OCI-LY7 (cell line): ENCODE measurements at regions not wholly inside any gene's neighbourhood (a gene's known extent, or its start where the extent isn't known, plus 50 kb on each side); places are given as distances from the start of the nearest gene placed in this dataset.
"Not testable (repeated sequence)": the region's sequence is repeated elsewhere in the genome, so short reads cannot be mapped to it uniquely, and the experiment has no call there.

ENCODE experiments used
- CTCF ChIP-seq: fragments of 200-600 bp; sonication (generic); conservative IDR thresholded peaks from 2 replicates; pipeline ENCODE4 v1.5.1; 2014; ENCODE audit warnings: mild to moderate bottlenecking, antibody characterized with exemption, low read length, moderate library complexity, mixed read lengths
- EZH2phosphoT487 ChIP-seq: fragments of 200-600 bp; sonication (generic); IDR thresholded peaks from 2 replicates; pipeline ENCODE4 v1.6.1; 2018; ENCODE audit warnings: low read depth, borderline replicate concordance, mild to moderate bottlenecking, mixed run types, antibody characterized with exemption, low read length, moderate library complexity, mixed read lengths

- not testable (repeated sequence) for TF ChIP-seq CTCF, EZH2phosphoT487
Observed at GRCh38 chr13:88291731-88292130, 620.6 kb downstream of the SLITRK5 start.
